Hypothalamus (tissue), 51 donors: ENCODE measurements at regions not wholly inside any gene's neighbourhood (a gene's known extent, or its start where the extent isn't known, plus 50 kb on each side); places are given as distances from the start of the nearest gene placed in this dataset.
A peak's percentile ranks its signal among the peaks of the same experiment; 100 is the strongest.
"Not testable (repeated sequence)": the region's sequence is repeated elsewhere in the genome, so short reads cannot be mapped to it uniquely, and the experiment has no call there.

Source experiments
- DNase-seq, 51 donors: peaks; one replicate each; lab custom pipeline; 2025; lab: John Stamatoyannopoulos, UW

GRCh38 chr3:66910266-66911055 is 87.6 kb upstream of the KBTBD8 start:
- DNase-seq: no peak

DNA sequence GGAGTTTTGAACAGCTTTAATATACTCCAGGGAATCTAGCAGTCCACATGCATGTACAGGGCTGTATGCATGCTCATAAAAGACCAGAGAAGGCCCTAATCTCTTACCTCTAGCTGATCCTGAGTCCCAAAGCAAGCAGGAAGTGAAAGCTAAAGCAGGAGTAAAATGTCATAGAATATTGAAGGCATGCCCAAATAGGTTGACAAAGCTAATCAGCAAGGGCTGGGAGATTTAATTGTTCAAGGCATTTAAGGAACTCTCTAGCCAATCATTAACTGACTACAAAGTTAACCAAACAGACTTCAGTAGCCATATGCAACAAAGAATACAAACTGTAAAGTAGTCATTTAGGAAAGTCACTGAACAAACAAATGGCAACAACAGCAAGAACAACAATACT is 85.8 kb upstream of the KBTBD8 start:
- DNase-seq: no peak

DNA sequence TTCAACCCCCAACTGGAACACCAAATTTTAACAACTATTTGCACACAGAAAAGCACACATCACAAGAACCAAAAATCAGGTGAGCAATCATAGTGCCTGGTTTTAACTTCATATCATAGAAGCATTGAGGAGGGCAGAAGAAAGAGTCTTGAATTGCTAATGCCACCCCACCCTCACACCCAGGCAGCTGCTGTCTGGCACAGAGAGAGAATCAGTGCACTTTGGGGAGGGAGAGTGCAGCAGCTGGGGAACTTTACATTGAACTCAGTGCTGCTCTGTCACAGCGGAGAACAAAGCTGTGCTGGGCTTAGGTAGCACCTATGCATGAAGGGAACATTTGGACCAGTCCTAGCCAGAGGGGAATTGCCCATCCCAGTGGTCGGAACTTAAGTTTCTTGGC is 76.0 kb upstream of the KBTBD8 start:
- DNase-seq: no peak

- DNase-seq: no peak
Measured at GRCh38 chr3:66923969-66924368, 74.1 kb upstream of the KBTBD8 start.

DNA sequence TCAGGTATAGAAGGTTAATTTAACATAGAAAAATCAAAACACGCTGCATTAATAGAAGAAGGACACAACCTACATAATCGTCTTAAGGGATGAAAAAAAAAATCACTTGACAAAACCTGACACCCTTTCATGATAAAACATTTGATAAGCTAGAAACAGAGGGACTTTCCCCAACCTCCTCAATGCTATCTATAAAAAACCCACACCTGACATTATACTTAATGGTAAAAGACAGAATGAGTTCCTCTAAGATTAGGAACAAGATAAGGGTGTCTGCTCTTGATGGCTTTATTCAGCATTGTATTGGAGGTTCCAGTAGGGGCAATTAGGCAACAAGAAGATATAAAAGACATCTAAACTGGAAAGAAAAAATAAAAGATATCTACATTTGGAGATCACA is 69.9 kb upstream of the KBTBD8 start:
- DNase-seq: no peak

DNA sequence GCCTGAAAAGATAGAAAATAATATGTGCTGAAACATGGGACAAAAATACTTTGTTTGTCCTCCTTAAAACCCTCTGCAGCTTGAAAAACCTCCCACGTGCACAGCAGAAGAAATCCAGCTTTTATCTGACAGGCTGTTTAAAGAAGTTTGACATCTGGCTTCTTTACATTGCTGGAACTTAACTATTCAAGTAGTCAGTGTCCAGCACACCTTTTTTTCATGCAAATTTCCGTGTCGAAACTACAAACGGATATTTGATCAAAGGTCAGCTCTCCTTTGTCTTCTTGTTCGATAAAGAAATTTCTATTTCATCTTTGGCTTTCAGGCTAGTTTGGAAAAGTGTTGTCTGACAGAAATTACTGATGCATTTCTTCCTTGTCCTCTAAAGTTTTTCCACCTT is 66.8 kb upstream of the KBTBD8 start:
- DNase-seq: no peak

DNA sequence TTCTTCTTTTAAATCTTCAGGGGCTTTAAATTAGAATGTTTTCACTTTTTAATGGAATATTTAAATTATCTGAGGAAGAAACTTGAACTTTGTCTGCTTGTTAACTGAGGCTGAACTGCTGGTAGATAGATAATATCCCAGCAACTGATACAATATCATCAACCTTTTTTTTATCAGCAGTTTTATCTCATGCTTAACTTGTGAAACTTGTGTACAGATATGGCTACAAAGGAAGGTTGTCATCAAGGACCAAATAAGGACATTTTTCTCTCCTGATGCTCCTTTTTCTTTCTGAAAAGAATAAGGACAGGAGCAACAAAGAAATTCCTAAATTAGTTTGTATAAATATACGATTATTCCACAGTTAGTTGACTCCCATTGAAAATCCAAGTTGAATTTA is 66.4 kb upstream of the KBTBD8 start:
- DNase-seq: no peak

- DNase-seq: no peak
Measured at GRCh38 chr3:66933233-66933632, 64.9 kb upstream of the KBTBD8 start.

DNA sequence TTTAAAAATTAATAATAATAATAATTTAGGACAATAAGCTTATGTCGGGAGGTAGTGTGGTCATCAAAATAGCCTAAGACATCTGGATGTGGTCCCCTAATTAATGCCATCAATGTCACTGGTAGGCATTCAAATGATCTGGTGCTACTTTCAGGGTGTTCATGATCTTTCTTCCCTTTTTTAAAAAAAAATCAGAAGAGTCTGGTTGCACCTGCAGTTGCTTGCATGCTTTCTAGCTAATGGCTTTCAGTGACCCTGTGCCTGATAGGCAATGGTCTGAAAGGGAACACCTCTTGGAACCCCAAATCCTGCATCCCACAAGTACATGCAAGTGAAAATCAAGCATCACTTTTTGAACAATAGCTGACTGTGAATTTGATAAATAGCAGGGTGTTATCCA is 64.1 kb upstream of the KBTBD8 start:
- no peak for DNase-seq

DNA sequence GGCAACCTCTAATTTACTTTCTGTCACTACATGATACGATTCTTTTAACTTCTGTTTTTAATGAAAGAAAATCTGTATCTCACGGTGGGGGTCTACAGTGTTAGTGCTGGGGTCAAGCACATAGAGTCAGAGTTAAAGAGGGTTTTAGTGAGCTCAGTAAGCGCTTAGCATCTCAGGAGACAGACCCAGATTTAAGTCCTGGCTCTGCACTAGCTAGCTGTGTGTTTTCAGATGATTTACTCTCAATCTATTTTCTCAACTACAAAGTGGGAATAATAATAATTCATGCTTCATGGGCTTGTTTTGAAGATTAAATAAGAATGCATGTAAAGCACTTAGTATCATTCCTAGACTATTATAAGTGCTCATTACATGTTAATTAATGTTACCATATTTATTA is 63.4 kb upstream of the KBTBD8 start:
- no peak for DNase-seq

DNA sequence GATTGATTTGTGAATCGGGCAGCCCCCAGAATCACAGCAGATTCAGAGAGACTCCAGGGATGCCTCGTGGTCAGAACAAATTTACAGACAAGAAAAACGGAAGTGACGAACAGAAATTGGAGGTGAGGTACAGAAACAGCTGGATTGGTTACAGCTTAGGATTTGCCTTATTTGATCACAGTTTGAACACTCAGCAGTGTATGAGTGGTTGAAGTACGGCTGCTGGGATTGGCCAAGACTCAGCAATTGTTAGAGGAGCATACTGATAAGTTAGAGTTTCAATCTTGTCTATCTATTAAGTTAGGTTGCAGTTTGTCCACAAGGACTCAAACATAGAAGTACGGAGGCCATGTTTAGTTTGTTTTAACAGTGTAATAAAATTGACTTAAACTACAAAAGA is 61.1 kb upstream of the KBTBD8 start:
- not testable (repeated sequence) for DNase-seq

GRCh38 chr3:66938338-66938963 is 59.7 kb upstream of the KBTBD8 start:
- DNase-seq: peak in 28 of 51 donors; percentile 0 to 59 (median 18)

- DNase-seq: no peak
Measured at GRCh38 chr3:66948041-66948440, 50.1 kb upstream of the KBTBD8 start.
